ENCODE measurements at regions not wholly inside any gene's neighbourhood (a gene's known extent, or its start where the extent isn't known, plus 50 kb on each side); places are given as distances from the start of the nearest gene placed in this dataset.

GRCh38 chr4:96874657-96875056 is 1034.8 kb downstream of the PDHA2 start:
- 55 to 75% (median 60%) methylated on average over 1 of the region's 1 CpG for WGBS, 4 donors
- no peaks in the 10 kb centered on the region for H3K36me3 ChIP-seq
- intact Hi-C loops (cut with DNase I): no loop called here
- H3K4me3 ChIP-seq: no peak overlapping the region
- TF ChIP-seq POLR2A (IDR thresholded peaks at IDR 0.05) (no peak), CTCF (IDR thresholded peaks at IDR 0.05) (no peak)
- DNase-seq (no peak), ATAC-seq (no peak)
- H3K9me3 ChIP-seq: peaks cover 0 to 17% (median 0%) of the 10 kb centered on the region in 12 donors
- no peak overlapping the region for H3K27ac ChIP-seq
- no peaks in the 10 kb centered on the region for H3K27me3 ChIP-seq
- no peaks in the 10 kb centered on the region for H3K4me1 ChIP-seq

- Histone ChIP-seq H3K36me3 (no peaks in the 10 kb centered on the region), H3K4me3 (no peak overlapping the region), H3K9me3 (peaks cover 0 to 23% (median 1%) of the 10 kb centered on the region in 12 donors), H3K27ac (no peak overlapping the region), H3K4me1 (no peaks in the 10 kb centered on the region), H3K27me3 (no peaks in the 10 kb centered on the region)
- no peak for TF ChIP-seq CTCF (IDR thresholded peaks at IDR 0.05)
- no peak for TF ChIP-seq POLR2A (IDR thresholded peaks at IDR 0.05)
- DNase-seq (no peak), ATAC-seq (no peak)
- intact Hi-C loops (cut with DNase I): no loop called here
- 28 to 65% (median 47%) methylated on average over 2 of the region's 2 CpGs for WGBS, 4 donors
These were observed 1039.6 kb downstream of the PDHA2 start for GRCh38 chr4:96879527-96879926.

GRCh38 chr4:96887857-96888256 is 1048.0 kb downstream of the PDHA2 start:
- ATAC-seq: no peak

GRCh38 chr4:96894621-96895020 is 1054.7 kb downstream of the PDHA2 start:
- 73 to 80% (median 78%) methylated on average over 2 of the region's 2 CpGs for WGBS, 4 donors
- intact Hi-C loops (cut with DNase I): no loop called here
- H3K9me3 ChIP-seq: peaks cover 0 to 3% (median 0%) of the 10 kb centered on the region in 12 donors
- DNase-seq (no peak), ATAC-seq (no peak)
- no peak overlapping the region for H3K27ac ChIP-seq
- no peaks in the 10 kb centered on the region for H3K27me3 ChIP-seq
- H3K36me3 ChIP-seq: no peaks in the 10 kb centered on the region
- H3K4me1 ChIP-seq: no peaks in the 10 kb centered on the region
- TF ChIP-seq POLR2A (IDR thresholded peaks at IDR 0.05) (no peak), CTCF (IDR thresholded peaks at IDR 0.05) (no peak)
- no peak overlapping the region for H3K4me3 ChIP-seq

More at GRCh38 chr4:96887857-96888256, 1048.0 kb downstream of the PDHA2 start:
- Histone ChIP-seq H3K9me3 (no peaks in the 10 kb centered on the region), H3K4me1 (no peaks in the 10 kb centered on the region), H3K27ac (no peak overlapping the region), H3K36me3 (no peaks in the 10 kb centered on the region), H3K27me3 (no peaks in the 10 kb centered on the region), H3K4me3 (no peak overlapping the region)
- WGBS, 4 donors: 42 to 49% (median 48%) methylated on average over 3 of the region's 3 CpGs
- intact Hi-C loops (cut with DNase I): no loop called here
- DNase-seq: no peak
- TF ChIP-seq POLR2A (IDR thresholded peaks at IDR 0.05) (no peak), CTCF (IDR thresholded peaks at IDR 0.05) (no peak)
